Endothelial cell of umbilical vein (primary cell): ENCODE measurements at regions not wholly inside any gene's neighbourhood (a gene's known extent, or its start where the extent isn't known, plus 50 kb on each side); places are given as distances from the start of the nearest gene placed in this dataset.

Experiments
- CTCF ChIP-seq, 2 donors: IDR thresholded peaks; 1 replicate in 1 of 2; 2 replicates in 1 of 2; pipeline ENCODE4 v1.5.1; 2011; ENCODE audit warnings: low read length in 2 of 2, mild to moderate bottlenecking in 2 of 2, moderate library complexity in 2 of 2, control low read depth in 1 of 2, inconsistent platforms in 1 of 2, low read depth in 1 of 2; ENCODE audit not compliant: insufficient read depth in 1 of 2; ENCODE audit errors: extremely low read depth in 1 of 2
- EZH2 ChIP-seq: IDR thresholded peaks from 2 replicates; pipeline ENCODE4 v1.6.1; 2012; ENCODE audit warnings: borderline replicate concordance, low read depth, mild to moderate bottlenecking, moderate library complexity, low read length, inconsistent platforms; ENCODE audit not compliant: severe bottlenecking
- FOS ChIP-seq: IDR thresholded peaks from 2 replicates; pipeline ENCODE4 v1.6.1; 2011; ENCODE audit warnings: mild to moderate bottlenecking, low read length, moderate library complexity, borderline replicate concordance; ENCODE audit not compliant: insufficient read depth
- GATA2 ChIP-seq: IDR thresholded peaks from 2 replicates; pipeline ENCODE4 v1.7.0; 2011; ENCODE audit warnings: low read depth, mild to moderate bottlenecking, moderate library complexity, mixed read lengths, low read length; ENCODE audit not compliant: insufficient read length, insufficient read depth
- JUN ChIP-seq: IDR thresholded peaks from 2 replicates; pipeline ENCODE4 v1.6.1; 2011; ENCODE audit warnings: borderline replicate concordance, low read depth; ENCODE audit not compliant: insufficient read length, insufficient read depth
- MAX ChIP-seq: IDR thresholded peaks from 2 replicates; pipeline ENCODE4 v1.6.1; 2011; ENCODE audit not compliant: insufficient read depth, insufficient read length
- MYC ChIP-seq: IDR thresholded peaks from one replicate; pipeline ENCODE4 v1.6.1; 2011; ENCODE audit warnings: mild to moderate bottlenecking, low read depth, low read length
- POLR2A ChIP-seq: IDR thresholded peaks from 2 replicates; pipeline ENCODE4 v1.6.1; 2012; ENCODE audit warnings: low read depth, mild to moderate bottlenecking, control low read depth, low read length
- POLR2AphosphoS5 ChIP-seq: IDR thresholded peaks from 2 replicates; pipeline ENCODE4 v1.6.1; 2012; ENCODE audit warnings: low read depth, mild to moderate bottlenecking, control low read depth, low read length, moderate library complexity; ENCODE audit not compliant: insufficient read depth

- TF ChIP-seq POLR2A (no peak), EZH2 (no peak), POLR2AphosphoS5 (no peak), CTCF (IDR thresholded peaks at IDR 0.05; ENCODE audit: extremely low read depth in 1 of 2, insufficient read depth in 1 of 2, low read depth in 1 of 2, low read length in 2 of 2) (no peak), JUN (no peak), MAX (no peak), FOS (no peak), MYC (no peak), GATA2 (no peak)
These were observed 193.8 kb downstream of the URI1 start for GRCh38 chr19:30135797-30136196.
